Heart left ventricle (tissue), 16 donors: ENCODE measurements at regions not wholly inside any gene's neighbourhood (a gene's known extent, or its start where the extent isn't known, plus 50 kb on each side); places are given as distances from the start of the nearest gene placed in this dataset.

Experiments used
- ATAC-seq, 4 donors: fragments of 200-7000 bp; cut with Tn5 transposase; one replicate each; pipeline ENCODE4 v1.9.1; 2020 to 2022; ENCODE audit warnings: moderate library complexity in 4 of 4, mild to moderate bottlenecking in 3 of 4, moderate number of reproducible peaks in 1 of 4
- DNase-seq, 5 donors: peaks; one replicate each; pipeline ENCODE4 v3.0.0-alpha.2; 2020
- H3K27ac ChIP-seq, 12 donors: fragments of 200-600 bp; sonication (generic) in 4 of 12; one replicate each; pipeline versions ENCODE4 v1.5.0 to v1.8.0; 2016 to 2022; ENCODE audit warnings: mild to moderate bottlenecking in 2 of 12
- H3K27me3 ChIP-seq, 9 donors: fragments of 200-600 bp; sonication (generic) in 2 of 9; one replicate each; pipeline versions ENCODE4 v1.5.1 to v1.8.0; 2016 to 2022; ENCODE audit warnings: mild to moderate bottlenecking in 3 of 9
- H3K36me3 ChIP-seq, 9 donors: fragments of 200-600 bp; sonication (generic) in 2 of 9; one replicate each; pipeline versions ENCODE4 v1.5.0 to v1.8.0; 2018 to 2022; ENCODE audit warnings: mild to moderate bottlenecking in 2 of 9
- H3K4me1 ChIP-seq, 12 donors: fragments of 200-600 bp; sonication (generic) in 4 of 12; one replicate each; pipeline versions ENCODE4 v1.5.0 to v1.8.0; 2016 to 2022; ENCODE audit warnings: mild to moderate bottlenecking in 3 of 12
- H3K4me3 ChIP-seq, 12 donors: fragments of 200-600 bp; sonication (generic) in 4 of 12; one replicate each; pipeline versions ENCODE4 v1.5.0 to v1.8.0; 2017 to 2022; ENCODE audit warnings: mild to moderate bottlenecking in 9 of 12, moderate library complexity in 4 of 12
- H3K9me3 ChIP-seq, 12 donors: fragments of 200-600 bp; sonication (generic) in 4 of 12; one replicate each; pipeline versions ENCODE4 v1.5.0 to v1.8.0; 2016 to 2022; ENCODE audit warnings: mild to moderate bottlenecking in 1 of 12
- POLR2A ChIP-seq, 2 donors: fragments of 450-650 bp; IDR thresholded peaks; one replicate each; pipeline ENCODE4 v1.6.1; 2017; ENCODE audit warnings: antibody characterized with exemption in 2 of 2, mild to moderate bottlenecking in 2 of 2, moderate library complexity in 2 of 2
- WGBS, 4 donors: extraction: QIAGEN DNeasy Blood & Tissue Kit in 2 of 4; methylation state at CpG; one replicate each; pipeline versions ENCODE4 v1.1.5 to v1.1.7; 2013 to 2018; 5-methylcytosine and 5-hydroxymethylcytosine counted together
- intact Hi-C, 10 donors: fragments of 100-400 bp; cut with DNase I; formaldehyde crosslinking; loops; one replicate each; pipeline versions ENCODE4 v1.11.1 to v1.14.2; 2022
- TF ChIP-seq, protein P1 (sequence below), 12 donors: fragments of 200-600 bp; sonication (generic) in 4 of 12; IDR thresholded peaks; one replicate each; pipeline versions ENCODE4 v1.5.0 to v1.8.0; 2018 to 2022; ENCODE audit warnings: antibody characterized with exemption in 12 of 12, mild to moderate bottlenecking in 5 of 12
- donor health status: ischemic (EF 13 %, LVEDD 7.1; RV severe dilation, severe dysfunction).
- donor health status: healthy with polysubstance abuse.
- donor health status: DM: no; HTN: yes; CAD: no.
- donor health status: DM: no; HTN: no; CAD: no.
- donor health status: ischemic (EF 25% LVEDD 6.9; RV normal size, moderate dysfunction).
- donor health status: ischemic (EF 25% LVEDD 5.7; RV mildly dilated, moderate dysfunction).
- donor health status: healthy.
- donor health status: DM: yes; HTN: yes; CAD: no.
- donor health status: ischemic (EF 35%, LVEDD 5.7; RV mildly dilated, moderate dysfunction).
- donor health status: nonischemic (EF 11% LVEDD 7.7; RV severe dilation, severe dysfunction).
- donor health status: DM: yes; HTN: yes; CAD: no.
- donor health status: PGD.
- donor health status: ischemic (EF 29% LVEDD 5.4; RV normal size, mild dysfunction).
- donor health status: nonischemic (EF 23%, LVEDD 6.1; RV moderate dilation, normal function).

GRCh38 chr14:22099942-22100763 lies 426.5 kb upstream of the OR4E1 start:
- intact Hi-C loops = no loop called here
- Histone ChIP-seq H3K4me3 (no peak overlapping the region), H3K27ac (no peak overlapping the region), H3K9me3 (no peaks in the 10 kb centered on the region), H3K4me1 (peaks cover 0 to 12% (median 0%) of the 10 kb centered on the region in 12 donors), H3K36me3 (no peaks in the 10 kb centered on the region), H3K27me3 (no peaks in the 10 kb centered on the region)
- WGBS, 4 donors = 26 to 34% (median 31%) methylated on average over 11 of the region's 11 CpGs
- DNase-seq (peak; percentile 38 to 72 (median 61)), ATAC-seq (peak; percentile 49 to 96 (median 95))
- TF ChIP-seq, protein P1, sequence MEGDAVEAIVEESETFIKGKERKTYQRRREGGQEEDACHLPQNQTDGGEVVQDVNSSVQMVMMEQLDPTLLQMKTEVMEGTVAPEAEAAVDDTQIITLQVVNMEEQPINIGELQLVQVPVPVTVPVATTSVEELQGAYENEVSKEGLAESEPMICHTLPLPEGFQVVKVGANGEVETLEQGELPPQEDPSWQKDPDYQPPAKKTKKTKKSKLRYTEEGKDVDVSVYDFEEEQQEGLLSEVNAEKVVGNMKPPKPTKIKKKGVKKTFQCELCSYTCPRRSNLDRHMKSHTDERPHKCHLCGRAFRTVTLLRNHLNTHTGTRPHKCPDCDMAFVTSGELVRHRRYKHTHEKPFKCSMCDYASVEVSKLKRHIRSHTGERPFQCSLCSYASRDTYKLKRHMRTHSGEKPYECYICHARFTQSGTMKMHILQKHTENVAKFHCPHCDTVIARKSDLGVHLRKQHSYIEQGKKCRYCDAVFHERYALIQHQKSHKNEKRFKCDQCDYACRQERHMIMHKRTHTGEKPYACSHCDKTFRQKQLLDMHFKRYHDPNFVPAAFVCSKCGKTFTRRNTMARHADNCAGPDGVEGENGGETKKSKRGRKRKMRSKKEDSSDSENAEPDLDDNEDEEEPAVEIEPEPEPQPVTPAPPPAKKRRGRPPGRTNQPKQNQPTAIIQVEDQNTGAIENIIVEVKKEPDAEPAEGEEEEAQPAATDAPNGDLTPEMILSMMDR (IDR thresholded peaks at IDR 0.05) = peak; percentile 17 to 90 (median 54)
- no peak for TF ChIP-seq POLR2A (IDR thresholded peaks at IDR 0.05)

DNA sequence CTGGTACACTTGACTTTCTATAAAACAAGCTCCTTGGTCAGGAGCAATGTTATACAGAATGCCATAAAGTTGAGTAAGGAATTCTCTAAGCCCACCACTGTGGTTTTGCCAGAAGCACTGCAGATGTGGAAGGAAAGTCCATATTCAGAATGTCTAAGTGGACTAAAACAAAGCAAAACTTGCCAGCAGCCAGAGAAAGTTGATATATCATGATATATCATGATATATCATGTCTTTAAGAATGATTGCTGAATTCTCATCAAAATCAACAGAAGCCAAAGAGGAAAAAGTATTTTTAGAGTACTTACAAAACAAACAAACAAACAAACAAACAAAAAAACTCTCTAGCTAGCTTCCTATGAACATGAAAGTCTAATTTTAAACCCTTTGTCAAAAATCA lies 424.8 kb upstream of the OR4E1 start:
- peak overlapping the region in 1 of 12 donors; percentile 59 for H3K27ac ChIP-seq

DNA sequence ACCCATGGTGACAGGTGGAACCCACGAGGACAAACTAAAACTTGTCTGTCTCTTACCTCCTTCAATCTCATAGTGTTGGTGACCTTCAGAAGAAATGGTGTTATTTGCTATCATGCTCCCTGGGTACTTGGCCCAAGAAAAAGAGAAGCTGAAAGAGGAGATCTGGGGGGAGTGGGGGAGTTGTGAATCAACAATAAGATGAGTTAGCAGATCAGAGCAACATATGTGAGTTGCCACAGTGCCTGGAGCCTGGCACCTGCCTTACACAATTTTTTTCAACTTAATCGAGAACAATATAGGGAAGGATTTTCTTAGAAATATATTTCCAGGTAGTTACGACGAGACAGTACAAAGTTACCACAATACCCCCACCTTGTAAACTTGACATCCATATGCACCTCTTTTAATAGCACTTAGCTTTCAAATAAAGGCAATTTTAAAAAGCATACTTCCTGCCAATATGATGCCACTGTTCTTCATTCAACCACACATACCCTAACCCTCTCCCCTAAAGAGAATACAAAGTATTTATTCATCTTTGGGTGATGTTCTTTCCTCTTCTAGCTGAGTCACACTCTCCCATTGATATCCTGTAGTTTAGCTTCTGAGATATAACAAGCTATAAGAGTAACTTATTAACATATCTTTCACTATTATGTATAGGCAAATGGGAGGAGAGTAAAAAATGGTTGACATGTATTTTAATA lies 424.1 kb upstream of the OR4E1 start:
- H3K36me3 ChIP-seq = no peaks in the 10 kb centered on the region
- TF ChIP-seq, protein P1 (IDR thresholded peaks at IDR 0.05) = no peak
- TF ChIP-seq POLR2A (IDR thresholded peaks at IDR 0.05) = no peak
- H3K27ac ChIP-seq = peak overlapping the region in 2 of 12 donors; percentile 1 to 59
- no peak for DNase-seq
- no peak for ATAC-seq
- H3K27me3 ChIP-seq = no peaks in the 10 kb centered on the region
- peaks cover 0 to 15% (median 0%) of the 10 kb centered on the region in 12 donors for H3K4me1 ChIP-seq
- no peaks in the 10 kb centered on the region for H3K9me3 ChIP-seq
- intact Hi-C loops = no loop called here
- H3K4me3 ChIP-seq = no peak overlapping the region
- WGBS, 4 donors = 69 to 80% (median 77%) methylated on average over 4 of the region's 4 CpGs

More for the DNA sequence above, 424.8 kb upstream of the OR4E1 start:
- Histone ChIP-seq H3K4me1 (peaks cover 0 to 15% (median 0%) of the 10 kb centered on the region in 12 donors), H3K27me3 (no peaks in the 10 kb centered on the region), H3K36me3 (no peaks in the 10 kb centered on the region), H3K4me3 (no peak overlapping the region), H3K9me3 (no peaks in the 10 kb centered on the region)
- intact Hi-C loops = no loop called here
- ATAC-seq (no peak), DNase-seq (no peak)
- TF ChIP-seq, protein P1 (IDR thresholded peaks at IDR 0.05) = no peak
- no peak for TF ChIP-seq POLR2A (IDR thresholded peaks at IDR 0.05)

GRCh38 chr14:22097072-22097471 lies 423.5 kb upstream of the OR4E1 start:
- intact Hi-C loops = no loop called here
- no peaks in the 10 kb centered on the region for H3K9me3 ChIP-seq
- H3K4me3 ChIP-seq = no peak overlapping the region
- peak in 1 of 4 donors; percentile 23 for ATAC-seq
- H3K27me3 ChIP-seq = no peaks in the 10 kb centered on the region
- WGBS, 4 donors = 53 to 64% (median 56%) methylated on average over 5 of the region's 5 CpGs
- no peaks in the 10 kb centered on the region for H3K36me3 ChIP-seq
- no peak for TF ChIP-seq POLR2A (IDR thresholded peaks at IDR 0.05)
- TF ChIP-seq, protein P1 (IDR thresholded peaks at IDR 0.05) = no peak
- no peak for DNase-seq
- peaks cover 0 to 15% (median 0%) of the 10 kb centered on the region in 12 donors for H3K4me1 ChIP-seq
- peak overlapping the region in 2 of 12 donors; percentile 59 to 61 for H3K27ac ChIP-seq
